Dedifferentiated amniotic fluid mesenchymal stem cell (primary cell): ENCODE measurements at regions not wholly inside any gene's neighbourhood (a gene's known extent, or its start where the extent isn't known, plus 50 kb on each side); places are given as distances from the start of the nearest gene placed in this dataset.
A peak's percentile ranks its signal among the peaks of the same experiment; 100 is the strongest.

Source experiments
- DNase-seq: peaks from one replicate; pipeline ENCODE4 v3.0.0-alpha.2; 2016; ENCODE audit errors: extremely low spot score

DNA sequence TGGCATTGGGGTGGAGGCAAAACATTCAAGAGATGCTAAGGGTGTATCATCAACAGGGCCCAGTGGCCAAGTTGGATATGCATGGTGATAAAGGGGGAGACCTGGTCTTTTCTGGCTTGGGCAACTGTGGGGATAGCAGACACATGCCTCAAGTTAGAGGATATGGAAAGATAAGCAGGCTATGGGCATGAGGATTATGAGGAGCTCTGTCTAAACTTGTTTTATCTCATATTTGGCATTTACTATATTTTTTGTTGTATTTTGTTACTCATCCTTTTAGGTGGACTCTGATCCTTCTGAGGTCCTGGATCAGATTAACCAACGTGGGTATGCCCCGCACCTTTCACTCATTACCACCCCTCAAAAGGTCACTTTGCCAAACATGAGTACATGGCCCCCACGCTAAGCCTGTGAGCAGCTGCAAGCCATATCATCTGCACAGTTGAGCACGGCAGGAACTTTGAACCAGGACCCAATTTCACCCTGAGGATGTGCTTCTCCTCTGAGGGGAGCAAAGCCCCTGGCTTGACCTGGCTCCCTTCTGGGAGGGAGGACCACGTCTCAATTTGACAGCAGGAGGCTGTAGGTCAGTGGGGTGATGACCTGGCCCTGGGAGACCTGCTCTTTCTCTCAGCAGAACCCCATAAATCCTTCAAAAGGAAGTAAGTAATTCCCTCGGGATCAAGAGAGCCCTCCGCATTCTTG, 71.1 kb upstream of the CD180 start:
- no peak for DNase-seq

DNA sequence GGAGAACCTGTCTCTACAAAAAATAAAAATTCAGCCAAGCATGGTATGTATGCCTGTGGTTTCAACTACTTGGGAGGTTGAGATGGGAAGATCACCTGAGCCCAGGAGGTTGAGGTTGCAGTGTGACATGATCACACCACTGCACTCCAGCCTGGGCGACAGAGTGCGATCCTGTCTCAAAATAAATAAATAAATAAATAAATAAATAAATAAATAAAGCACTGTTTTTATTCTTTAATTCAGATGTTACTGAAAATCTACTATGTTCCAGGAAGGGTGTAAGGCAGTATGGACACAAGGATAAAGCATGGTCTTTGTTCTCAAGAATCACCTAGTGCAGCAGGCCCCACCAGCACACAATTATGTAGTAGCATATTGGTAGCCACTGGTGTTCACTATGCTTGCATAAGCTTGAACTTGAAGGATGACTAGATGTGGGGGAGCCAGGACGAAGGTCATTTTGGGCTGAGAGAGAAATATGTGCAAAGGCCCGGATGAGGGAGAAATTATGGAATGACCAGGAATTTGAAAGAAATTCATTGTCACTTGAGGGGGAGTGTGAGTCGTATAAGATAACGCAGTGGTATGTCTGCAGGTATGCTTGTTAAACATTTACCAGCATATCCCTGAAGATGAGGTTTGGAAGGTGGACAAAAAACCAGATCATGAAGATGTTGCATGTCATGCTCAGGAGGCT, 70.2 kb upstream of the CD180 start:
- DNase-seq: no peak

DNA sequence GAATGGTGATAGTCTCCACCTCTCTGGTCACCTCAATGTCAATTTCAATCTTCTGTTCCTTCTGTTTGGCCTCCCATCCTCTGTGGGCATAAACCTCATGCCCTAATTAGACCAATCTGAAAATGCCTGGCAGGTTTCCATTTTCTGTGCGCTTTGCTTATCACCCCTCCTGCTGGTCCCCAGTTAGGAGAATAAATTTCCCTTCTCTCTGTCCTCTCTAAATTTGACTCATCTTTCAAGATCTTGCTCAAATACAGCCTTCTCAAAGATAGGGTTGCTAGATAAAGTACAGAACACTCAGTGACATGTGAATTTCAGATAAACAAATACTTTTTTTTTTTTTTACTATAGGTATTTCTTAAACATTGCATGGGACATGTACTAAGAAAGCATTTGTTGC, 69.4 kb upstream of the CD180 start:
- no peak for DNase-seq

DNA sequence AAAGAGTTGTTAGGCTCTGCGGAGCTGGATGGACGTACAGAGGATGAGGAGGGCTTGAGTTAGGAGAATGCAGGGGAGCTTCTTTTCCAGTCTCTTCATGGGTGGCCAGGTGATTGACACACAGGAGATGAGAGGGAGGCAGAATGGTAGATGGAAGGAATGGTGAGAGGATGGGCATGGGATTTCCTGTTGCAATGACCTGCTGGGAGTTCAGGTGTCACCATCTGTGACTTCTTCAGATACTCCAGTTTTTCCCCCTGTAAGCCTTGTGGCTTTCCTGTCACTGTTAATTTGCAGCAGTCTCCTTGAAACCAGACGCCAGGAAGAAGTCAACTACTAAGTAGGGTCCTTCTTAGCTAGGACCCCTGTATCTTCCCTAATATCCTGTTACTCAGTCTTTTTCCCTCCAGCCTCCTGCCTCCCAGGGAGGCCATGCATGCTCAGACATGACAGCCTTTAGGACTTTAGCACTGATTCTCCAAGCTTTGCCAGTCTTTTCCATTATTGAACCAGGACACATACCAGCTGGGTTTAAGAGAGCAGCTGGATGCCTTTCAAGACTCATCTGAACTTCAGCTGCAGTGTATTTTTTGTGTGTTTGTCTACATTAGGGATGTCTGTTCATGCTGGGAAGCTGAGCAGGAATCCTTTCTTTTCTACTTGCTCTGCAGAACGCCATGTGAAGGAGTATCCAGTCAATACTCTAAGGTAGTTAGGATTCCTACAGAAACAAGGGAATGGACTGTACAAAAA, 67.2 kb upstream of the CD180 start:
- DNase-seq: no peak

DNA sequence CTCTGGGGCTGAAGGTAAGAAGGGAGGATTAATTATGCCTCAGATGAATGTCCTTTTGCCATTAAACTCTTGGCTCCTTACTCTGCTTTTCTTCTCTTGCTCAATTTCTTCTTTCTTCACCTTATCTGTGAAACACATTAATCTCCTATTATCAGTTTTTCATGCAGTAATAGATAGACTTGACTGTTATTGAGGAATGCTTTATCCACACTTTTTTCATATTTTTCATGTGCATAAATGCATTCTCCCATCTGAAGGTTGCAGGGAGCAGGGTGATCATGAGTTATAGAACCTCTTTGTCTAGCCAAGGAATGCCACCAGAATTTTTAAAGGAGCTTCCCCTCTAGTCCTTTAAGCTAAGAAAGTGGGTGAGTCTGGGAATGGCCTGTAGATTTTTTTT, 66.4 kb upstream of the CD180 start:
- DNase-seq: no peak

DNA sequence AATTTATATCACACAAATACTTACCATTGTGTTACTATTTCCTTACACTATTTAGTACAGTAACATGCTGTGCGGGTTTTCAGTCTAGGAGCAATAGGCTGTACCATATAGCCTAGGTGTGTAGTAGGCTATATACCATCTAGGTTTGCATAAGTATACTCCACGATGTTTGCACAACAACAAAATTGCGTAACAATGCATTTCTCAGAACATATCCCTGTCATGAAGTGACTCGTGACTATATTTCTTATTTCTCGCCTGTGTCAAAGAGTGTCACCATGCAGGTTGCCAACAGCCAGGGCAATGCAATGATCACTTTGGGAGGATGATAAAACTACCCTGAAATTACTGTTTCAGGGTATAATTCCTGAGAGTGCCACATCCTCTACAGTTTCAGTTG, 65.6 kb upstream of the CD180 start:
- no peak for DNase-seq

DNA sequence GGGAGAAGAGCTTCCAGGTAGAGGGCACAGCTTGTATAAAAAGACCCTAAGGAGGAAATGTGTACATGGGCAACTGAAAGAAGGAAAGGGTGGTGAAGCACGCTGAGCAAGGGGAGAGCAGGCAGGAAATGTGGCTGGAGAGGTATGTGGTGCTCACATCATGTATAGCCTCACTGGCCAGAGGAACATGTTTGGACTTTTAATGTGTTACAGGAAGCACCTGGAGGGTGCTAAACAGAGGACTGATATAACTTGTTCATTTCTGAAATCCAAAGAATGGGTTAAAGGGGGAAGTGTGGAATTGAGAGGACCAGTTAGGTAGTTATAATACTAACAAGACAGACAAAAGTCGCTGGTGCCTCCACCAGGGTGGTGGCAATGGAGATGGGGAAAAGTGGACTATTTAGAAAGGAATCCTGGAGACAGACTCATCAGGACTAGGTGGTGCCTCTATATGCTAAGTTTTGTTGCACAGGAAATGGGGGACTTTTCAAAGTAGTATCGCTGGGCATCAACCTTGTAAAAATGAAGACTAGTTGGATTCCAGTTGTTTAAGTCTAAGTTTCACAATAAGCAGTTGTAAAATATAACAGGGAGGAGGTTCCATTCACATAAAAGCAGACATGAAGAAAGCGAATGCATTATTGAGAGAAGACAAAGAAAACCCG, 63.1 kb upstream of the CD180 start:
- no peak for DNase-seq

DNA sequence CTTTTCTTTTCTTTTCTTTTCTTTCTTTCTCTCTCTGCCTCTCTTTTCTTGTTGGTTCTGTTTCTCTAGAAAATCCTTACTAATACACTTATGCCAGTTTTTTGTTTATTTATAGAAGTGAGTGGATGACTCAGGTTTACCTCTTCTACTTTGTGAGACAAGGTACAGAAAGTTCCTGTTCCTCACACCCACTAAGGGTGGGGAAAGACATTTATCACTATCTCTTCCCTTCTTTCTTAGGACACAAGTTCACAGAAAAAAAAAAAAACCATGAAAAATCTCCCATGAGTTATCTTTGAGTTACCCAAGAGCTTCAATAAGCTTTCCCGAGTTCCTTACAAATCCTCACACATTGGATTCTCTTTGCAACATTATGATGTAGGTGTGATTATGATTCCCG, 60.9 kb upstream of the CD180 start:
- DNase-seq: no peak

DNA sequence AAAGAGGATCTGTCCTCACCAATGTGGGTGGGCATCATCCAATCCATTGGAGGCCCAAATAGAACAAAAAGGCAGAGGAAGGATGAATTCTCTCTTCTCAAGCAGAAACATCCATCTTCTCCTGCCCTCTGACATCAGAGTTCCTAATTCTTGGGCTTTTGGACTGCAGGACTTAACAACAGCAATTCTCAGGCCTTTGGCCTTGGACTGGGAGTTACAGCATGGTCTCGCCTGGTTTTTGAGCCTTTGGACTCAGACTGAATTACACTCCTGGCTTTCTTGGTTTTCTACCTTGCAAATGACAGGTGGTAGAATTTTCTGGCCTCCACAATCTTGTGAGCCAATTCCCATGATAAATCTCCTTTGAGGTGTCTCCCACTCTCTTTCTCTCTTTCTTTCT, 60.5 kb upstream of the CD180 start:
- DNase-seq: no peak

DNA sequence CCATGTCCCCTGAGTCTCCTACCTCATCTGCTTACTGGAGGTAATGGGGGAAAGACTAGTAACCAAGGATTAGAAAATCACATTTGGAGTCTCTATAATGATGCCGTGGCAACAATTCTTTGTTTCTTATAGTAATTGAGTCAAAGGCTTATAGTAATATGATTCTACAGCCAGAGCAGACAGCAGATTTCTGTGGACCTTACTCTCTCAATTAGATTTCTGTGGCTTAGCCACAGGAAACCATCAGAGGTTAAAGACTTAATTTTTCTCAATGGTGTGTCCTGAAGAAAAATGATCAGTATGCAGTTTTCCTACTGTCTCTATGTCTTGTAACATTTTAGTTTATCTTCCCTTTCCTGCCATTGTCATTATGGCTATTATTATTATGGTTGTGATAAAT, 59.3 kb upstream of the CD180 start:
- no peak for DNase-seq

DNA sequence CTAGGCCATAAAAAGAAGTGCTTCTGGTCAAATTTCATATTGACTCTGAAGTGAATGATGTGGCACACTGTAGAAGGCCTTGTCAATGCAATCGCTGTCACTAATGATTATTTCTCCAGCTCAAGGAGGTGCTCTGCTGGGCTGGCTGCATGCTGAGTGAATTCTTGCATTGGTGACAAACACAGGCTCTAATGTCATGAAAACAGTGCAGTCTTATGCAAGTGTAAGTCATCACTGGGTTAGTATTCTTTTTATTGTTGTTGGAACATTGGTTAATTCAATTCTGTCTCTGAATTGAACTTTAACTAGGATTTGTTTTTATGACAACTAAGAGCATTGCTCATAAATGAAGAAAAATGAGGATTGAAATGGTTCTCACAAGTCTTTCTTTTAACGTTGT, 57.3 kb upstream of the CD180 start:
- no peak for DNase-seq

DNA sequence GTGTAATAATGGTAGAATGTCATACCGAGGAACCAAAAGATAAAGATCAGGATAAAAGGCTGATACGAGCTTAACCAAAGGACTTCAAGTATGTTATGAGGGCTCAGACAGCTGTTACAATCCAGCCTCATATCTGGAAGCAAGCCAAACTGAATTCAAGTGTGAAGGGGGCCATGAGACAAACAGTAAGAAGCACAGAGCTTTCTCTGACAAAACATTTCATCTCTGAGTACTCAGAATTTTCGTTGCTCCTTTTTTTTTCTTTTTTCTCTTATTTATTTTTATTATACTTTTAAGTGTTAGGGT, 52.9 kb upstream of the CD180 start:
- no peak for DNase-seq

DNA sequence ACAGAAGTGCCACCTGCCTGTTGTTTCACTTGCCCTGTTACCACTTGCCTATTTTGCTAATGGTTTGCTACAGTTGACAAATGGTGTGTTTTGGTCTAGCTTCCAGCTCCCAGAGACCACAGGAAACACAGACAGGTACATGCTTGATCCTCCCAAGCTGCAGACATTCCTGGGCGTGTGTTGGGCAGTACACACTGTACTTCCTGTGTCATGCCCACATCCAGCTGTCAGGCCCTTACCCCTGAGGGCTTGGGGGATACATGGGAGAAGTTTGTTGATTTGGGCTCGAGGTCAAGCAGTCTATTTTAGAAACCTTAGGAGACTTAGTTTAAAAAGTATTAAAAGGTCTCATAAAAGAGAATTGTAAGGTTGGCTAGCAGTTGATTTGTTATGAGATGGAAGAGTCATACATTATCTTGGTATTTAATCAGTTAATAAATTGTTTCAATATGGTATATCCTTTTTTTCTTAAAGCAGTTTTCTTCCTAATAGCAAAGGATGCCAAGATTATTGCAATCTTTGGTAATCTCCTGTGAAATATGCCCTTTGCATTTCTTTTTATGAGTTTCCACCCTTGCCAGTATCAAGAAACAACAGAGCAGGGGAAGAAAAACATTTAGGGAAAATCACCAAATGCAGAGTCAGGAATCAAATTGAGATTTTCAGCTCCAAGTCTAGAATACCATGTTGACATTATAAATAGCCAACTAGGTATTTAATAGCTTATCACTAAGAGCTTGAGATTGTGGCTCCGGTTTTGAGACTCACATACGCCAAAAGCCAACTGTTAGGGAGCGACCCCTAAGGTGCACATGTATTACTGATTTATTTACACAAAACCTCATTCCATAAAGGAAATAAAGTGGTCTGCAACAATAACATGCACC, 52.3 kb upstream of the CD180 start:
- DNase-seq: peak; percentile 31

DNA sequence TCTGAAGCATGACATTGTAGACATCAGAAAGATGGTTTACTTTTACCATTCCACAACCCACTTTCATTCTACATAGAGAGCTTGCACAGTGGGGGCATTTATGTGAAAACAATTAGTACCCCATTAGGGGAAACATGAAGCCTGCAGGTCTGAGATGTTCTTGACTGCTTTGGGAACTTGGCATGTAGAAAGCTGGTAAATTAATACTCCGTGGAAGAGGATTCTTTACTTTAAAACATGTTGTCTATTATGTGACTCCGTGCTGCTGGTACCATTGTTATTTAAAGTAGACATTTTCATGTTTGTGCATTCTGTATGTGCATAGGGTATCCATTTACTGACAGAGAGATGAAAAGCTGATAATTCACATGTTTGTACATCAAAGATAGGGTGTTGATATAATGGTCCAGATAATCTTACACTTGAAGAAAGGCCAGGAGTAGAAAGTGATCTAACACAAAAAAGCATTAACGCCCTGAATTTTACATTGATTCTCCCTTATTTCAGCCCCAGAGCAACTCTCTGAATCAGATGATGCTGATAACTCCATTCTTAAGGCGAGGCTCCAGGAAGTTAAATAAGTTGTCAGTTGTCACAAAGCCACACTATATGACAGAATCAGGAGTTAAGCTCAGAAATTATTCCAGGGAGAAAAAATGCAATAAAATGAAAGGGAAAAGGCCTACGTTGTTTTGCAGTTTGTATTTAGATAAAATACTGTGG, 50.1 kb upstream of the CD180 start:
- DNase-seq: no peak
